NCI-H146 treated with DMSO at 0.1 percent for 48 hours (cell line): ENCODE measurements at regions not wholly inside any gene's neighbourhood (a gene's known extent, or its start where the extent isn't known, plus 50 kb on each side); places are given as distances from the start of the nearest gene placed in this dataset.
"Not testable (repeated sequence)": the region's sequence is repeated elsewhere in the genome, so short reads cannot be mapped to it uniquely, and the experiment has no call there.

ENCODE experiments used
- DNase-seq: peaks from one replicate; lab custom pipeline; 2025; ENCODE audit not compliant: unreplicated experiment; lab: John Stamatoyannopoulos, UW

GRCh38 chr4:111360906-111361305 lies 738.0 kb upstream of the PITX2 start:
- DNase-seq, result no peak

- no peak for DNase-seq
Observed at GRCh38 chr4:111362941-111363361, 740.1 kb upstream of the PITX2 start.

GRCh38 chr4:111377880-111378279 lies 755.0 kb upstream of the PITX2 start:
- DNase-seq, result not testable (repeated sequence)

GRCh38 chr4:111388561-111388960 lies 756.7 kb upstream of the FAM241A start:
- no peak for DNase-seq

GRCh38 chr4:111391829-111392228 lies 753.4 kb upstream of the FAM241A start:
- DNase-seq, result no peak

GRCh38 chr4:111393781-111394180 lies 751.5 kb upstream of the FAM241A start:
- no peak for DNase-seq

- DNase-seq, result no peak
Observed at GRCh38 chr4:111398906-111399330, 746.3 kb upstream of the FAM241A start.

GRCh38 chr4:111399623-111400022 lies 745.6 kb upstream of the FAM241A start:
- no peak for DNase-seq

GRCh38 chr4:111400741-111401140 lies 744.5 kb upstream of the FAM241A start:
- no peak for DNase-seq

- DNase-seq, result no peak
Observed at GRCh38 chr4:111404673-111405072, 740.6 kb upstream of the FAM241A start.

GRCh38 chr4:111405989-111406388 lies 739.3 kb upstream of the FAM241A start:
- DNase-seq, result no peak

GRCh38 chr4:111410571-111410970 lies 734.7 kb upstream of the FAM241A start:
- DNase-seq, result no peak

GRCh38 chr4:111417521-111417920 lies 727.7 kb upstream of the FAM241A start:
- DNase-seq, result no peak

- no peak for DNase-seq
Observed at GRCh38 chr4:111433441-111433840, 711.8 kb upstream of the FAM241A start.

GRCh38 chr4:111434586-111434985 lies 710.7 kb upstream of the FAM241A start:
- DNase-seq, result no peak

- DNase-seq, result no peak
Observed at GRCh38 chr4:111435986-111436744, 709.1 kb upstream of the FAM241A start.

- DNase-seq, result no peak
Observed at GRCh38 chr4:111441687-111442086, 703.6 kb upstream of the FAM241A start.

GRCh38 chr4:111444836-111445235 lies 700.4 kb upstream of the FAM241A start:
- not testable (repeated sequence) for DNase-seq

GRCh38 chr4:111449657-111450056 lies 695.6 kb upstream of the FAM241A start:
- DNase-seq, result no peak

- DNase-seq, result no peak
Observed at GRCh38 chr4:111450867-111451266, 694.4 kb upstream of the FAM241A start.

- DNase-seq, result no peak
Observed at GRCh38 chr4:111453216-111453615, 692.0 kb upstream of the FAM241A start.

GRCh38 chr4:111454961-111455360 lies 690.3 kb upstream of the FAM241A start:
- DNase-seq, result no peak
